KOPT-K1 (cell line): ENCODE measurements at regions not wholly inside any gene's neighbourhood (a gene's known extent, or its start where the extent isn't known, plus 50 kb on each side); places are given as distances from the start of the nearest gene placed in this dataset.

Experiments
- H3K27ac ChIP-seq: fragments of 200-600 bp; sonication (generic); 2 replicates; pipeline ENCODE4 v1.5.1; 2016; ENCODE audit warnings: antibody characterized with exemption, mild to moderate bottlenecking, low read depth, low read length; ENCODE audit not compliant: poor library complexity, severe bottlenecking
- H3K36me3 ChIP-seq: fragments of 200-600 bp; sonication (generic); 2 replicates; pipeline ENCODE4 v1.5.1; 2017; ENCODE audit warnings: antibody characterized with exemption, mild to moderate bottlenecking, low read length, moderate library complexity; ENCODE audit not compliant: insufficient read depth
- H3K9me3 ChIP-seq: fragments of 200-600 bp; sonication (generic); 2 replicates; pipeline ENCODE4 v1.5.1; 2017; ENCODE audit warnings: antibody characterized with exemption, low read length, mild to moderate bottlenecking; ENCODE audit not compliant: insufficient read depth, poor library complexity, severe bottlenecking

- Histone ChIP-seq H3K36me3 (no peaks in the 10 kb centered on the region), H3K9me3 (no peaks in the 10 kb centered on the region), H3K27ac (no peak overlapping the region)
Measured at GRCh38 chr13:73981595-73981994, 152.6 kb downstream of the KLF12 start.

DNA sequence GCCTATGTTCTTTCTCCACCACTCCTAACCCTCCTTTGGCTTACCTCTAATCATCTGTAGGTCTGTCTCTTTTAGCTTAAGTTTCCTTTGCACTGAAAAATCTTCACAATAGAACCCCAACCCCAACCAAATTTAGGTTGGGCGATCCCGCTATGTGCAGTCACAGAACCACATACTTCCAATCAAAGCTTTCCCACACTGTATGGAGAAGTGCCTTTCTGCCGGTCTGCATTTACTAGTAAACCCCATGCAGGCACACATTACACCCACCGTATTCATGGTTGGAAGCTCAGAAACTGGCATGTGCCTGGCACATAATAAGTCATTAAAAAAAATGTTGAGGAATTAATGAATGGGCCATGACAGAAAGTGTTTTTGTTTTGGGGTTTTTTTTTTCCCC is 158.4 kb downstream of the KLF12 start:
- no peak overlapping the region for H3K27ac ChIP-seq
- peaks cover 11% of the 10 kb centered on the region for H3K9me3 ChIP-seq
- H3K36me3 ChIP-seq, result no peaks in the 10 kb centered on the region

DNA sequence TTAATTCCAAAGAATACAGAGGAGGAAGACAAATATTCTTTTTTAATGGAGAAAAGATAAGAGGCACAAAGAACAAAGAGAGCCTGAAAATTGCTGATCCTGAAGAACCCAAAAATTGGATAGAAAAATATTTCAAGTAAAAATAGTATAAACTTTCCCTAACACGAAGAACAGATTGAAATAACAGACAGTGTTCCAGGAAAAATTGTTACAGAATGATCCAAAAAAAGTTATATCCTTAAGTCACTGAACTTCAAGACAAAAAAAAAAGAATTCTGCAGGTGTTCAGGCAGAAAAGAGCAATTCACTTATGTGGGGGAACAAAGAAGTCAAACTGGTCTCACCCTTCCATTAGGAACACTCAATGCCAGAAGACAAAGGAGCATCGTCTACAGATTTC is 160.2 kb downstream of the KLF12 start:
- no peaks in the 10 kb centered on the region for H3K36me3 ChIP-seq
- H3K9me3 ChIP-seq, result peaks cover 11% of the 10 kb centered on the region
- no peak overlapping the region for H3K27ac ChIP-seq

- H3K27ac ChIP-seq, result no peak overlapping the region
- H3K36me3 ChIP-seq, result no peaks in the 10 kb centered on the region
- H3K9me3 ChIP-seq, result peaks cover 11% of the 10 kb centered on the region
Measured at GRCh38 chr13:73973156-73973555, 161.0 kb downstream of the KLF12 start.

DNA sequence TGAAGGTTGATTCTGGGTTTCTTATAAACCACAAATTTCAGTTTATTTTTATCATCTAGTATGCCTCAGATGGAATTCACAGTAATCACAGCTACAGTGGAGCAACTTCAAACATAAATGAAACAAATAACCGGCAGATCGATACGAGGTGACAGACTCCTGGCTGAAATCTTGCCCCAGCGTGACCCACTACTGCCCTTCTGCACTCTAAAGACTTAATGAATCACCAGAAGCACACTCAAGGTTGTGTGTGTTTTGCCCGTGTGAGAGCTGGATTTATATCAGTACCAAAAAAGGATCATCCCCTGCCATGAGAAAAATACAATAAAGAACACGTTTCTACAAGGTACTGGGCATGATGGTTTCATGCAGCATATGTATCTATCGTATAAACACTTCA is 161.7 kb downstream of the KLF12 start:
- Histone ChIP-seq H3K9me3 (peaks cover 11% of the 10 kb centered on the region), H3K36me3 (no peaks in the 10 kb centered on the region), H3K27ac (no peak overlapping the region)

GRCh38 chr13:73971481-73971880 is 162.7 kb downstream of the KLF12 start:
- Histone ChIP-seq H3K27ac (no peak overlapping the region), H3K9me3 (peaks cover 11% of the 10 kb centered on the region)

GRCh38 chr13:73970421-73971055 is 163.7 kb downstream of the KLF12 start:
- Histone ChIP-seq H3K27ac (no peak overlapping the region), H3K9me3 (peaks cover 11% of the 10 kb centered on the region), H3K36me3 (no peaks in the 10 kb centered on the region)

More at GRCh38 chr13:73971481-73971880, 162.7 kb downstream of the KLF12 start:
- H3K36me3 ChIP-seq, result no peaks in the 10 kb centered on the region

GRCh38 chr13:73967397-73968165 is 166.6 kb downstream of the KLF12 start:
- Histone ChIP-seq H3K27ac (no peak overlapping the region), H3K36me3 (no peaks in the 10 kb centered on the region), H3K9me3 (no peaks in the 10 kb centered on the region)

- H3K9me3 ChIP-seq, result peaks cover 9% of the 10 kb centered on the region
- peaks cover 3% of the 10 kb centered on the region; the same call in 1 of the 2 replicates for H3K36me3 ChIP-seq
- H3K27ac ChIP-seq, result no peak overlapping the region
Measured at GRCh38 chr13:73966331-73966730, 167.9 kb downstream of the KLF12 start.

DNA sequence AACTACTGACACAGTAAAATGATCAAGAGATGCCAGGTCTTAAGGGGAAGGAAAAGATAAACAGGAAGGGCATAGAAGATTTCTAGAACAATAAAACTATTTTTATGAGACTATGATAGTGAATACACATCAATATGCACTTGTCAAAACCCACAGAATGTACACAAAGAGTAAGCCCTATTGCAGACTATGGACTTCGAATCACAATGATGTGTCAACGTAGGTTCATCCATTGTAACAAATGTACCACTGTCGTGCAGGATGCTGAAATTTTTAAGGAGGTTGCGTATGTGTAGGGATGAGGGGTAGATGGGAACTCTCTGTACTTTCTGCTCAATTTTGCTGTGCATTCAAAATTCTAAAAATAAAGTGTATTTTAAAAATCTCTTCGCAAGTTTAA is 171.9 kb downstream of the KLF12 start:
- Histone ChIP-seq H3K36me3 (peaks cover 3% of the 10 kb centered on the region; the same call in 1 of the 2 replicates), H3K9me3 (peaks cover 9% of the 10 kb centered on the region)

GRCh38 chr13:73961181-73961580 is 173.0 kb downstream of the KLF12 start:
- Histone ChIP-seq H3K36me3 (peaks cover 3% of the 10 kb centered on the region; the same call in 1 of the 2 replicates), H3K27ac (no peak overlapping the region), H3K9me3 (peaks cover 9% of the 10 kb centered on the region)

More for the DNA sequence above, 171.9 kb downstream of the KLF12 start:
- H3K27ac ChIP-seq, result no peak overlapping the region

GRCh38 chr13:73960474-73960873 is 173.7 kb downstream of the KLF12 start:
- Histone ChIP-seq H3K9me3 (peaks cover 9% of the 10 kb centered on the region), H3K27ac (no peak overlapping the region), H3K36me3 (peaks cover 3% of the 10 kb centered on the region; the same call in 1 of the 2 replicates)

- H3K27ac ChIP-seq, result no peak overlapping the region
- peaks cover 9% of the 10 kb centered on the region for H3K9me3 ChIP-seq
Measured at GRCh38 chr13:73958657-73959397, 175.4 kb downstream of the KLF12 start.

DNA sequence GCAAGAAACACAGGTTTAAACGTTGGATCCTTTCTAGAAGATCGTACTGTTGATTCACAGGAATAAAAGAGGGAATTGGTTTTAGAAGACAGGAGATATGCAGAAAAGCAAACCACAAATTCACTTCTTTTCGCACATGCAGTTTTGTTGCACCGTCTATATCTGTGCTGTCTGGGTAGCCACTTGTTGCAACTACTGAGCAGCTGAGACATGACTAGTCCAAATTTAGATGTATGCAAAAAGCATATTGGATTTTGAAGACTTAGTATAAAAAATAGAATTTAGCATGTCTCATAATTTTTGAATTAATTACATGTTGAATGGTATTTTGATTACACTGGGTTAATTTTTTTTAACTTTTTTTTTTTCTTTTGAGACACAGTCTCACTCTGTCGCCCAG is 176.3 kb downstream of the KLF12 start:
- peaks cover 9% of the 10 kb centered on the region for H3K9me3 ChIP-seq
- peaks cover 3% of the 10 kb centered on the region; the same call in 1 of the 2 replicates for H3K36me3 ChIP-seq
- no peak overlapping the region for H3K27ac ChIP-seq

More at GRCh38 chr13:73958657-73959397, 175.4 kb downstream of the KLF12 start:
- H3K36me3 ChIP-seq, result peaks cover 3% of the 10 kb centered on the region; the same call in 1 of the 2 replicates

GRCh38 chr13:73956795-73957408 is 177.3 kb downstream of the KLF12 start:
- Histone ChIP-seq H3K27ac (no peak overlapping the region), H3K9me3 (peaks cover 4% of the 10 kb centered on the region), H3K36me3 (peaks cover 3% of the 10 kb centered on the region; the same call in 1 of the 2 replicates)
